Ishikawa (cell line): ENCODE measurements at regions not wholly inside any gene's neighbourhood (a gene's known extent, or its start where the extent isn't known, plus 50 kb on each side); places are given as distances from the start of the nearest gene placed in this dataset.

ENCODE experiments used
- CEBPB ChIP-seq: IDR thresholded peaks from 2 replicates; pipeline ENCODE4 v1.6.1; 2012
- CREB1 ChIP-seq: IDR thresholded peaks from 2 replicates; pipeline ENCODE4 v1.6.1; 2012; ENCODE audit warnings: low read depth
- EGR1 ChIP-seq: IDR thresholded peaks from 2 replicates; pipeline ENCODE4 v1.6.1; 2012
- EP300 ChIP-seq: IDR thresholded peaks from 2 replicates; pipeline ENCODE4 v1.6.1; 2012; ENCODE audit warnings: borderline replicate concordance
- FOXM1 ChIP-seq: IDR thresholded peaks from 2 replicates; pipeline ENCODE4 v1.6.1; 2012; ENCODE audit warnings: low read depth, borderline replicate concordance
- NFIC ChIP-seq: IDR thresholded peaks from 2 replicates; pipeline ENCODE4 v1.6.1; 2012
- RAD21 ChIP-seq: IDR thresholded peaks from 2 replicates; pipeline ENCODE4 v1.6.1; 2012; ENCODE audit warnings: low read depth
- TAF1 ChIP-seq: IDR thresholded peaks from 2 replicates; pipeline ENCODE4 v1.6.1; 2012; ENCODE audit warnings: low read depth, mild to moderate bottlenecking
- TCF12 ChIP-seq: IDR thresholded peaks from 2 replicates; pipeline ENCODE4 v1.6.1; 2012; ENCODE audit warnings: low read depth
- TEAD4 ChIP-seq: IDR thresholded peaks from 2 replicates; pipeline ENCODE4 v1.6.1; 2012
- YY1 ChIP-seq: IDR thresholded peaks from 2 replicates; pipeline ENCODE4 v1.6.1; 2012; ENCODE audit warnings: low read depth
- ZBTB7A ChIP-seq: IDR thresholded peaks from 2 replicates; pipeline ENCODE4 v1.6.1; 2012; ENCODE audit warnings: low read depth
- TF ChIP-seq, protein P1 (sequence below): IDR thresholded peaks from 2 replicates; pipeline ENCODE4 v1.6.1; 2012
- TF ChIP-seq, protein P2 (sequence below): IDR thresholded peaks from 2 replicates; pipeline ENCODE4 v1.6.1; 2012; ENCODE audit warnings: low read depth, mild to moderate bottlenecking
- TF ChIP-seq, protein P3 (sequence below): IDR thresholded peaks from 2 replicates; pipeline ENCODE4 v1.6.1; 2012

DNA sequence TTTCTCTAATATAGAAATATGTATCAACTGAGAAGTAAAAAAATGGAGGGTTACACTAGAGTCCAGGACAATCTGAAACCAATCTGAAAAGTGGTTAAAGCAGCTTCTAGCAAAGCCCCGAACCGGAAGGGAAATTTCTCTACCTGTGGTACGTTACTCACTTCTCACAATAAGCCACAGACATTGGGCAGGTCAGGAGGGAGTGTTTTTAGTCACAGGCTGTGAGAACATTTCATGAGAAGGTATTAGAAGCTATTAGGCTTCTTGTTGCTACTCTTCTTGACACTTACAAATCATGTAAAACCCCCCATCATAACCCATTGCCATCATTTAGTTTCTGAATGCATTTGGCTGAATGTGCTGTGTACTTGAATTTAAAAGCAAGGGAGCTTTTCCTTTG is 120.9 kb downstream of the NUFIP1 start:
- TF ChIP-seq, protein P1, sequence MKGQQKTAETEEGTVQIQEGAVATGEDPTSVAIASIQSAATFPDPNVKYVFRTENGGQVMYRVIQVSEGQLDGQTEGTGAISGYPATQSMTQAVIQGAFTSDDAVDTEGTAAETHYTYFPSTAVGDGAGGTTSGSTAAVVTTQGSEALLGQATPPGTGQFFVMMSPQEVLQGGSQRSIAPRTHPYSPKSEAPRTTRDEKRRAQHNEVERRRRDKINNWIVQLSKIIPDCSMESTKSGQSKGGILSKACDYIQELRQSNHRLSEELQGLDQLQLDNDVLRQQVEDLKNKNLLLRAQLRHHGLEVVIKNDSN = no peak
- no peak for TF ChIP-seq RAD21
- no peak for TF ChIP-seq CREB1
- TF ChIP-seq TCF12 = no peak
- no peak for TF ChIP-seq EGR1
- TF ChIP-seq FOXM1 = no peak
- no peak for TF ChIP-seq TEAD4
- TF ChIP-seq ZBTB7A = no peak

DNA sequence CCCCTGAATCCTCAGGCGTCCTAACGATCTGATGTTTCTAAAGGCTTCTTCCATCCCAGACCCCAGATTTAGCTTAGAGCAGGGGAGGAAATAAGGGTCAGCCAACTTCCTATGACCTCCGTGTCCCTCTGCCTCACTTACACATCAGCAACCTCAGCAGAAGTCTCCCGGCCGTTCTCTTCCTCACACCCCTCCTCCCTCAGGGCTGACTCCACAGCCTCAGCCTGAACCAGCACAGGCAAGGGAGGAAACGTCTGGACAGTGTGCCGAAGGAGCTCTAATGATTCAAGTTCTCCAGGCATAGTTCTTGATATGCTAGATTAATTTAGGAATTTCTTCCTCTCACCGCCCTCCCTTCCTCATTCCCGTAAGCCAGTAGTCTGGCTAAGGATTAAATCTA is 121.4 kb downstream of the NUFIP1 start:
- TF ChIP-seq TEAD4 (no peak), RAD21 (no peak), EGR1 (no peak), FOXM1 (no peak), NFIC (no peak), TCF12 (no peak), CEBPB (no peak), CREB1 (no peak), TAF1 (no peak), YY1 (no peak), EP300 (no peak), ZBTB7A (no peak)
- TF ChIP-seq, protein P2, sequence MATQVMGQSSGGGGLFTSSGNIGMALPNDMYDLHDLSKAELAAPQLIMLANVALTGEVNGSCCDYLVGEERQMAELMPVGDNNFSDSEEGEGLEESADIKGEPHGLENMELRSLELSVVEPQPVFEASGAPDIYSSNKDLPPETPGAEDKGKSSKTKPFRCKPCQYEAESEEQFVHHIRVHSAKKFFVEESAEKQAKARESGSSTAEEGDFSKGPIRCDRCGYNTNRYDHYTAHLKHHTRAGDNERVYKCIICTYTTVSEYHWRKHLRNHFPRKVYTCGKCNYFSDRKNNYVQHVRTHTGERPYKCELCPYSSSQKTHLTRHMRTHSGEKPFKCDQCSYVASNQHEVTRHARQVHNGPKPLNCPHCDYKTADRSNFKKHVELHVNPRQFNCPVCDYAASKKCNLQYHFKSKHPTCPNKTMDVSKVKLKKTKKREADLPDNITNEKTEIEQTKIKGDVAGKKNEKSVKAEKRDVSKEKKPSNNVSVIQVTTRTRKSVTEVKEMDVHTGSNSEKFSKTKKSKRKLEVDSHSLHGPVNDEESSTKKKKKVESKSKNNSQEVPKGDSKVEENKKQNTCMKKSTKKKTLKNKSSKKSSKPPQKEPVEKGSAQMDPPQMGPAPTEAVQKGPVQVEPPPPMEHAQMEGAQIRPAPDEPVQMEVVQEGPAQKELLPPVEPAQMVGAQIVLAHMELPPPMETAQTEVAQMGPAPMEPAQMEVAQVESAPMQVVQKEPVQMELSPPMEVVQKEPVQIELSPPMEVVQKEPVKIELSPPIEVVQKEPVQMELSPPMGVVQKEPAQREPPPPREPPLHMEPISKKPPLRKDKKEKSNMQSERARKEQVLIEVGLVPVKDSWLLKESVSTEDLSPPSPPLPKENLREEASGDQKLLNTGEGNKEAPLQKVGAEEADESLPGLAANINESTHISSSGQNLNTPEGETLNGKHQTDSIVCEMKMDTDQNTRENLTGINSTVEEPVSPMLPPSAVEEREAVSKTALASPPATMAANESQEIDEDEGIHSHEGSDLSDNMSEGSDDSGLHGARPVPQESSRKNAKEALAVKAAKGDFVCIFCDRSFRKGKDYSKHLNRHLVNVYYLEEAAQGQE = no peak
- TF ChIP-seq, protein P3, sequence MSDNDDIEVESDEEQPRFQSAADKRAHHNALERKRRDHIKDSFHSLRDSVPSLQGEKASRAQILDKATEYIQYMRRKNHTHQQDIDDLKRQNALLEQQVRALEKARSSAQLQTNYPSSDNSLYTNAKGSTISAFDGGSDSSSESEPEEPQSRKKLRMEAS = no peak
- TF ChIP-seq, protein P1 = no peak

DNA sequence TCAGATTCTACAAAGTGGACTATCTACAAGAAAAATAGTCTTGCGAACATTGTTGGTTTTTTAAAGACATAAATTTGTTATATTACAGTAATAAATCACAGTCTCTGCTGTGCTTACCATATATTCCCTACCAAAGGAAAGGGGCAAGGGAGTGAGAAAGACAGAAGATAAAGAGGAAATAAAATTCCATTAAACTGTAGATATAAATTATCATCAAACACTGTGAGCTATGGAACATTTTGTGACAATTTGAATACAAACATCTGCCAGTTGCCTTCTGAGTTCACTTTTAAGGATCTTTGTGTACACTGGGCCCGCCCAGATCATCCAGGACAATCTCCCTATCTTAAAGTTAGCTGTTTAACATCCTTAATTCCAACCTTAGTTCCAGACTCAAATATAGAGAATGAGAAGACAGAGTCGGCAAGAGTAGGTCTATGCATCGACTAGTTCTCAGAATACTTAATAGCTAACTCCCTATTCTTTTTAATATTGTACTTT is 122.8 kb downstream of the NUFIP1 start:
- TF ChIP-seq TAF1 (no peak), EGR1 (no peak), RAD21 (no peak), NFIC (no peak)
- TF ChIP-seq, protein P2 = no peak

DNA sequence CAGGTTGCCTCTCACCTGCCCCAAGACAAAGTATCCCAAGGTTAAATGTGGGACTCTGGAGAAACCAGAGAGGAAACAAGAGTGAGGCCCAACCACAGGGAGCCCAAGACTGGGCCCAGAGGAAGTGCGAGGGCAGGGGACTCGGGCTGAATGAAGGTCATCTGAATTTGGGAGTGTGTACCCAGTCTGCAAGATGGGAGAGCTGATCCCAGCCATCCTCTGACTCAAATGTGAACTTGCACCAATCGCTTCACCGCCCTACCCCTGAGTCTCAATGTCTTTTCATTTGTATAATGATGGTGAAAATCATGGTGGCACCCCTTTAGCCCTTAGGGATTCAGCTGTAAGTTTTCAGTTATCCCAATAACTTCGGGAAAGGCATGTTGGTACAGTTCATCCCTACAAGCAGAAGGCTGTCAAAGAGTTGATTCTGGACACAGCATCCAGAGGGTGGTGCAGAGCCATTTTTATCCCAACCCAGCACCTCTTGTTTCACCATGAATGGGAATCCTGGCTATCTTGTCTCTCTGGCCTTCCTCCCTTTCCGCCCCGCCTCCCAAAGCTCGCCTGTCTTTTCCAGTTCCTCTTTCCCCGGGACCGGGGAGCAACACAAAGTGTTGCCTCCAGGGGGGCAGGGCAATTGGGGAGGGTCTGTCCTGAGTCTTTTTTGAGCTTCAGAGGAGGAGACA is 123.4 kb downstream of the NUFIP1 start:
- TF ChIP-seq NFIC = no peak
- TF ChIP-seq EGR1 = no peak
- TF ChIP-seq ZBTB7A = no peak
- no peak for TF ChIP-seq TAF1
- no peak for TF ChIP-seq TCF12
- TF ChIP-seq, protein P3 = no peak
- TF ChIP-seq CEBPB = no peak
- no peak for TF ChIP-seq FOXM1
- TF ChIP-seq YY1 = no peak

DNA sequence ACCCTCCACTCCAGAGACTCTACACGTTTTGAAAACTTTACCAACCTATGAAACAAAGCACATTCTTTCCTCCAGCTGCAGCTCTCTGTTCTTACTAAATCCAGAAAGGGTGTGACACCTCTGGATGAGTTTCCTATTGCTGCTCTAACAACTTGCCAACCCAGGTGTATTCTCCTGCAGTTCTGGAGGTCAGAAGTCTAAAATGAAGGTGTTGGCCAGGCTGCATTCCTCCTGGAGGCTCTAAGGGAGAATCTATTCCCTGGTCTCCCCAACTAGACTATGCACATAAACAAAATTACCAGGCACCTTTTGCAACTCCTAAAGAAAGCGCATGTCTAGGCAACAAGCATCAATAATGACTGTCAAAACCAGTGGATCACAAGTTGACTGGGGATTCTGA is 128.8 kb downstream of the NUFIP1 start:
- TF ChIP-seq TCF12 = no peak
- TF ChIP-seq RAD21 = no peak

DNA sequence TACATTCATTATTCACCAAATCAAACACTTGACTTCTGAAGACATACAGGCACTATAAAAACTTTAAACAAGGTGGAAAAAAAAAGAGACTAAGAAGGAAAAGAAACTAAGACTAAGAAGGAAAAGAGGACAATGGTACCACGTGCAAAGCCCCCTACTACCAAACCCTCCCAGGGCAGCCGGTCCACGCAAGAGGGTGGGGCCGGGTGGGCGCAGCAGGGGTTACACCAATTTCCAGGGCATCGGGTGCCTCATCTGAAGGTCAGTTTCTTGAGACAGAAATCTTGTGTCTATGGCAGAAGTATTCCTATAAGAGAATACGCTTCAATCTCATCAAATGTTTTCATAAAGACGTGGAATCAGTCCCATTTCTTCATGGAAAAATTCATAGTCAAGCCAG is 131.5 kb downstream of the NUFIP1 start:
- TF ChIP-seq TCF12 = no peak
- TF ChIP-seq EP300 = no peak
- TF ChIP-seq CEBPB = no peak
- no peak for TF ChIP-seq EGR1
- no peak for TF ChIP-seq TEAD4
- TF ChIP-seq, protein P3 = no peak
- TF ChIP-seq YY1 = no peak
- TF ChIP-seq CREB1 = no peak
- no peak for TF ChIP-seq NFIC
- no peak for TF ChIP-seq RAD21
- TF ChIP-seq, protein P1 = no peak
- TF ChIP-seq FOXM1 = no peak
- no peak for TF ChIP-seq TAF1
- no peak for TF ChIP-seq ZBTB7A
- TF ChIP-seq, protein P2 = no peak
